ES-I3 (cell line): ENCODE measurements at regions not wholly inside any gene's neighbourhood (a gene's known extent, or its start where the extent isn't known, plus 50 kb on each side); places are given as distances from the start of the nearest gene placed in this dataset.

Experiments used
- H3K36me3 ChIP-seq: 2 replicates; pipeline ENCODE4 v1.6.1; 2013; ENCODE audit warnings: mild to moderate bottlenecking, low read length, control low read depth, moderate library complexity; ENCODE audit not compliant: insufficient read depth
- H3K4me1 ChIP-seq: 2 replicates; pipeline ENCODE4 v1.6.1; 2013; ENCODE audit warnings: mild to moderate bottlenecking, control low read depth, low read length; ENCODE audit not compliant: insufficient read depth
- H3K9ac ChIP-seq: 2 replicates; pipeline ENCODE4 v1.6.1; 2013; ENCODE audit warnings: low read depth, mild to moderate bottlenecking, low read length, moderate library complexity
- H3K9me3 ChIP-seq: 2 replicates; pipeline ENCODE4 v1.6.1; 2013; ENCODE audit warnings: mild to moderate bottlenecking, low read length, moderate library complexity; ENCODE audit not compliant: control insufficient read depth, insufficient read depth

- peaks cover 4% of the 10 kb centered on the region; the same call in 1 of the 2 replicates for H3K4me1 ChIP-seq
- H3K9ac ChIP-seq: no peak overlapping the region
- no peaks in the 10 kb centered on the region for H3K36me3 ChIP-seq
- peaks cover under 1% of the 10 kb centered on the region; the same call in 1 of the 2 replicates for H3K9me3 ChIP-seq
Measured at GRCh38 chr6:113281431-113281830, 575.7 kb upstream of the MARCKS start.

DNA sequence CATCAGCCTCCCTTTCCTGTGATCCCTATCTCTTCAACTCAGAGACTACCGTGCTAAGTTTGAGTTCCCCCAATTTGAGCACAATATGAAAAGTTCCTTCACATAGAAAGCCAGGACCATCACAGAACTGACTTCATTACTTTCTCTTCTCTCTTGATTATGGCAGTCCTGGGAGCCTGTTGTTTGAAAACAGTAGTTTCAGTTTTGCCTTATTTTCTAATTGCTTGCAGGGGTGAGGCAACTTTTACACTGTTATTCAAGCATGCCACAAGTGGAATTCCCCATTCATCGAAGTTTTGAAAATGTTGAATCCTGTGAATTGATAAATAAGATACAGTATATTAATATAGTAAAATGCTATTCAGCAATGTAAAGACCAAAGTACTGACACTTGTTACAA lies 569.7 kb upstream of the MARCKS start:
- no peaks in the 10 kb centered on the region for H3K4me1 ChIP-seq
- H3K9ac ChIP-seq: no peak overlapping the region
- H3K9me3 ChIP-seq: peaks cover 3% of the 10 kb centered on the region; the same call in 1 of the 2 replicates
- no peaks in the 10 kb centered on the region for H3K36me3 ChIP-seq

DNA sequence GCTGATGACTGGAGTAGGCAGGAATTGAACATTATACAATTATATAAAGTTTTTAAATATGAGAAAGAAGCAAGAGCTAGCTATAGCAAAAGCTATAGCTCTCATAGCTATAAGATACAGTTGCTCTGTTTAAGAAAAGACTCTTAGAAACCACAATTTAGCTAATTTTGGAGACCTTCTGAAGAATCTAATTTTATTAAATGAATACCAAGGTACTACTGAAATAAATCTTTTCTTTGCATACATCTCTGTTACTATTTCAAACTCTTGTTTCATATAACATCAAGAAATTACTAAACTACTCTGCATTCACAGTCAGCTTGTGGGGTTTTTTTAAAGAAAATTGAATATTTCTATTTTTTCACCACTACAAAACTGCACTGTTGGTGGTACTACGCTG lies 568.7 kb upstream of the MARCKS start:
- H3K4me1 ChIP-seq: no peaks in the 10 kb centered on the region
- H3K9ac ChIP-seq: no peak overlapping the region
- no peaks in the 10 kb centered on the region for H3K36me3 ChIP-seq

GRCh38 chr6:113289166-113289565 lies 568.0 kb upstream of the MARCKS start:
- Histone ChIP-seq H3K4me1 (no peaks in the 10 kb centered on the region), H3K9me3 (peaks cover 3% of the 10 kb centered on the region; the same call in 1 of the 2 replicates), H3K9ac (no peak overlapping the region), H3K36me3 (no peaks in the 10 kb centered on the region)

More for the DNA sequence above, 568.7 kb upstream of the MARCKS start:
- H3K9me3 ChIP-seq: peaks cover 3% of the 10 kb centered on the region; the same call in 1 of the 2 replicates

DNA sequence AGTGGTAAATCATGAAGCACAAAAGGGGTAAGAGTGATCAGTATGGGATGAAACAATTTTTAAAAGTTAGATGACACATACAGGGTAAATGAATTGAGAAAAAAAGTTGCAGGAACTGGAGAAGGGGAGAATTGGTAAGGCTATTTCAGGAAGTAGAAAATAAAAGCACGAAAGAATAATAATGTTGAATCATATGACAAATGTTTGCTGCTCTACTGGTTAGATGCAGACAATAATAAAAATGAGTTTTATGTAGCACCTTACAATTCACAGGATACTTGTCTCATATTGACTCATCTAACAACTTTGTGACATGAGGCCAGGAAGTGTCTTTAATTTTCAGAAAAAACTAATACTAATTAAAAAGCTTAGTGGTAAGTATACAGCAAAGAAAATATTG lies 566.5 kb upstream of the MARCKS start:
- Histone ChIP-seq H3K9me3 (peaks cover 3% of the 10 kb centered on the region; the same call in 1 of the 2 replicates), H3K36me3 (no peaks in the 10 kb centered on the region), H3K9ac (no peak overlapping the region), H3K4me1 (peaks cover 5% of the 10 kb centered on the region; the same call in 1 of the 2 replicates)

DNA sequence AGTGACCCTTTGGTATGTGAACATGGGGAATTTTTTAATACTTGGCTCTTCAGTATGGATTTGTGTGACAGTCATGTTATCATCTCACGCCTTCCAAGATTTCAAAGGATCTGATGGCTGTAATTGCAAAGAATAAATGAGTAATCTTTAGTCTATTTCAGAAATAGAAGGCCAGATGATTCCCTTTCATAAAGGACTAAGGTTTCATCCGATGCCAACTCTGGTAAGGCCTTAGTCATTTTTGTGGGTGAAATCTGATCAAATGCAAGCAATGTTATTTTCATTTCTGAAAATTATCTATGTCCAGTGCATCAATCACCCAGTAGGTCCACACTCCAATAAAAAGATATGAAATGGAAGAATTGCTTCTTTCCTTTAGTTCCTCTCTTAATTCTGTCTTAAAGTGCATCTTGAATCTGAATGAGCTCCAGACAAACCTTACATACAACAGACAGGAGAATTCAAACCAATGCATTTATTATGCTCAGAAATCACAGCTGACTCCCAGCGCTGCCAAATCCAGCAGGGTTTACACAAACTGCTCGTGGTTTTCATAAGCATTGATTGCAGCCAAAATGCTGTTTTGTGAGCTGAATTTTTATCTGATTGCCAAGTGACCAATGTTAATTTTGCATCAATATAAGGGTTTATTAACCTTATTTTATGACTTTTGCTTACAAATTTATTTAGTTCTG lies 565.2 kb upstream of the MARCKS start:
- H3K4me1 ChIP-seq: peaks cover 5% of the 10 kb centered on the region; the same call in 1 of the 2 replicates
- no peak overlapping the region for H3K9ac ChIP-seq
- no peaks in the 10 kb centered on the region for H3K9me3 ChIP-seq
- H3K36me3 ChIP-seq: no peaks in the 10 kb centered on the region

- Histone ChIP-seq H3K36me3 (no peaks in the 10 kb centered on the region), H3K9ac (no peak overlapping the region), H3K4me1 (peaks cover 5% of the 10 kb centered on the region; the same call in 1 of the 2 replicates), H3K9me3 (no peaks in the 10 kb centered on the region)
Measured at GRCh38 chr6:113292646-113293422, 564.3 kb upstream of the MARCKS start.

DNA sequence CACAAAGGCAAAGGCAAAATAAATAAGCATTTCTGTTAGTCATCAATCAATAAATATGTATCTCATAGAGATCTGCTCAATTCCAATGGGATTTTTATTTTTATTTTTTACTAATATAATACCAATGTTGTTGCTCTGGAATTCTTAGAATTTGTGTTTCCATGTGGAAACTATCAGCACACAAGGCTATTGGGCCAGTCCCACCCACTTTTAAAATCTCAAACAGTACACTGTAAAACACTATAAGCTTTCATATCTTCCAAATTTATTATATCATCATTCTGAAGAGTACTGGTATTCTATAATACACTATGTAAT lies 563.8 kb upstream of the MARCKS start:
- no peaks in the 10 kb centered on the region for H3K9me3 ChIP-seq
- H3K36me3 ChIP-seq: no peaks in the 10 kb centered on the region
- peaks cover 5% of the 10 kb centered on the region; the same call in 1 of the 2 replicates for H3K4me1 ChIP-seq
- H3K9ac ChIP-seq: no peak overlapping the region

DNA sequence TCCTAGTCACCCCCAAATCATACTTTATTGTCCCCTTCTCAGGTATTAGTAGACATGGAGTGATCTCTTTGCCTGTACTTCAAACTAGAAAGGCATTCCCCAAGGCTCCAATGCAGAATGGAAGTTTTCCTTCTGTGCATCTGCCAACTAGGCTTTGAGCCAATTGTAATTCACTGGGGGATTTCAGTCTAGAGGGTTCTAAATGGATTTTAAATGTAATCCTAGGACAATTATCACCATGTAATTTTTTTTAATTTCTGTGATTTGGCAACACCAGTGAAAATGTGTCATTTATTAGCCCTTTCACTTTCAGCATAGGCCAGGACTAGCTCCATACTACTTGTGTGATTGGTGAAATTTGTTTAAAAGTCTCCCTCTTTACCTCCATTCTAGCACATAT lies 557.6 kb upstream of the MARCKS start:
- no peaks in the 10 kb centered on the region for H3K9me3 ChIP-seq
- H3K4me1 ChIP-seq: peaks cover 3% of the 10 kb centered on the region; the same call in 1 of the 2 replicates
- H3K9ac ChIP-seq: no peak overlapping the region
- H3K36me3 ChIP-seq: no peaks in the 10 kb centered on the region

DNA sequence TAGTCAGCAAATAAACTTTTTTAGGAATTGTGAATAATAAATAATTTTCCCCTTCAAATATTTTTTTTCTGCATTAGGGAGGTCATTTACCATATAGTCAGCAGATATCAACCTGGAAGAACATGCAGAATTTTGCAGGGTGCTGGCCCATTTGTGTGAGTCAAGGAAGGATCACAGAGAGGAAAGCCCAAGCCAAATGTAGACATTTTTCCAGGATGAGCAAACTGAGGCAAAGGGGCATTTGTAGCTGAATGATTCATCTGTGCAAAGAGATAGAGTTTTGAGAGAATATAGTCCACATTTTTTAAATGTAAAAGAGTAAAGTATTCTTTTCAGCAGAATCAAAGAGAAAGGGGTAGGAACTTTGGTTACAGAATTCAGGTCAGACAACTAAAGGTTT lies 555.5 kb upstream of the MARCKS start:
- no peak overlapping the region for H3K9ac ChIP-seq
- H3K4me1 ChIP-seq: no peaks in the 10 kb centered on the region
- H3K9me3 ChIP-seq: no peaks in the 10 kb centered on the region
- no peaks in the 10 kb centered on the region for H3K36me3 ChIP-seq

DNA sequence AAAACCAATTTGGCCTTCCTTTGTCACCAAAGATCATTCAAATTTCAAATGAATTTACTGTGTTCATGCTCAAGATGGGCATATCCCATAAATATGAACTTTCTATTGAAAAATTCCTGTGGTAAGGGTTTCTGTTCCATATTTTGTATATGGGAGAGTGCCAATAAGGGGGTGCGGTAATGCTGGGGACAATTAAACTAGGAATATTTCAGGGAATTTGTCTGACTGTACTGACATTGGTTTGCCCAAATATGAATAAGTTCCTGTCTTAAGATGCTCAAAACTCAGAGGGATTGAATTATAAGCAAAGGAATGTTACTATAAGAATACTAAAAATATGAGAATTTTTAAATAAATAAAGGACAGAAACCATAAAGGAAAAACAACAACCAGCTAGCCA lies 553.0 kb upstream of the MARCKS start:
- H3K36me3 ChIP-seq: no peaks in the 10 kb centered on the region
- no peaks in the 10 kb centered on the region for H3K4me1 ChIP-seq
- no peaks in the 10 kb centered on the region for H3K9me3 ChIP-seq
- H3K9ac ChIP-seq: no peak overlapping the region

- no peaks in the 10 kb centered on the region for H3K36me3 ChIP-seq
Measured at GRCh38 chr6:113306552-113307145, 550.5 kb upstream of the MARCKS start.

DNA sequence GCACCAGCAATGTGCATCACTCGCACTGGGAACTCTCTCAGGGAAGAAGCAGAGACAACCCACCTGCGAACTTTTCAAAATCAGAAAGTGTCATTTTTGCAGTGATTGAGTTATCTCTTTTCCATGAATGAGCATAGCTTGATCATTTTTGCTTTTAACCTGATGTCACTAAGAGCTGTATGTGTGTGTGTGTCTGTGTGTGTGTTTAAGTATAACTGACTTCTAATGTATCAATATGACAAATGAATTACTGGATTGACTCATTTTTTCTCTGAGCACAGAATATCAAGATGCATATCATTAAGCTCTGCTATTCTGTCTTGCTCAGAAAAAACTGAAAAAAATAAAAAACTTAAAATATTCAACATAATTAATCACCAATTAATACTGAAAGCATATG lies 548.9 kb upstream of the MARCKS start:
- no peaks in the 10 kb centered on the region for H3K4me1 ChIP-seq

More at GRCh38 chr6:113306552-113307145, 550.5 kb upstream of the MARCKS start:
- no peaks in the 10 kb centered on the region for H3K9me3 ChIP-seq
- H3K4me1 ChIP-seq: no peaks in the 10 kb centered on the region
- H3K9ac ChIP-seq: no peak overlapping the region

GRCh38 chr6:113313841-113314240 lies 543.3 kb upstream of the MARCKS start:
- Histone ChIP-seq H3K9me3 (no peaks in the 10 kb centered on the region), H3K4me1 (no peaks in the 10 kb centered on the region; the same call in 1 of the 2 replicates)

More for the DNA sequence above, 548.9 kb upstream of the MARCKS start:
- no peaks in the 10 kb centered on the region for H3K9me3 ChIP-seq
- no peak overlapping the region for H3K9ac ChIP-seq
- H3K36me3 ChIP-seq: no peaks in the 10 kb centered on the region

More at GRCh38 chr6:113313841-113314240, 543.3 kb upstream of the MARCKS start:
- H3K36me3 ChIP-seq: no peaks in the 10 kb centered on the region
- no peak overlapping the region for H3K9ac ChIP-seq
